AG10803 (cell line): ENCODE measurements at regions not wholly inside any gene's neighbourhood (a gene's known extent, or its start where the extent isn't known, plus 50 kb on each side); places are given as distances from the start of the nearest gene placed in this dataset.

Experiments used
- DNase-seq: peaks from one replicate; pipeline ENCODE4 v3.0.0; 2010; ENCODE audit warnings: low read depth
- H3K4me3 ChIP-seq: 2 replicates; pipeline ENCODE4 v1.5.1; 2011; ENCODE audit warnings: mild to moderate bottlenecking, low read length, control low read depth
- TF ChIP-seq, protein P1 (sequence below): conservative IDR thresholded peaks from 2 replicates; pipeline ENCODE4 v1.5.1; 2011; ENCODE audit warnings: mild to moderate bottlenecking, low read length, control low read depth, inconsistent platforms

DNA sequence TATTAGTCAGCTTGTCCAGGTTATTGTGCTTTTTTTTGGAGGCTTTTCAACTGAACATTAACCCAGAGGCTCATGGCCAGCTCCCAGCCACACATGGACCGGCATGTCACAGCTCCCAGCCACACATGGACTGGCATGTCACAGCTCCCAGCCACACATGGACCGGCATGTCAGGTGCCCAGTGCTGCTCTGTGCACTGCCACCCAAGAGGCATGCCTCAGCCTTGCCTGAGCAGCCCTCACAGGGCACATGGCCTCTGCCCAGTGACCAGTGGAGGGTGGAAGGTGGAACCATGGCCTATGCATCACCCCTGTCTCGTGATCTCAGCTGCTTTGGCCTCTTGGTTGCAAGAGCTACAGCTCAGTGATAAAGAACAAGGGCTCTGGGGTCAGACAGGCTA lies 119.8 kb downstream of the OAT start:
- no peak for DNase-seq
- TF ChIP-seq, protein P1, sequence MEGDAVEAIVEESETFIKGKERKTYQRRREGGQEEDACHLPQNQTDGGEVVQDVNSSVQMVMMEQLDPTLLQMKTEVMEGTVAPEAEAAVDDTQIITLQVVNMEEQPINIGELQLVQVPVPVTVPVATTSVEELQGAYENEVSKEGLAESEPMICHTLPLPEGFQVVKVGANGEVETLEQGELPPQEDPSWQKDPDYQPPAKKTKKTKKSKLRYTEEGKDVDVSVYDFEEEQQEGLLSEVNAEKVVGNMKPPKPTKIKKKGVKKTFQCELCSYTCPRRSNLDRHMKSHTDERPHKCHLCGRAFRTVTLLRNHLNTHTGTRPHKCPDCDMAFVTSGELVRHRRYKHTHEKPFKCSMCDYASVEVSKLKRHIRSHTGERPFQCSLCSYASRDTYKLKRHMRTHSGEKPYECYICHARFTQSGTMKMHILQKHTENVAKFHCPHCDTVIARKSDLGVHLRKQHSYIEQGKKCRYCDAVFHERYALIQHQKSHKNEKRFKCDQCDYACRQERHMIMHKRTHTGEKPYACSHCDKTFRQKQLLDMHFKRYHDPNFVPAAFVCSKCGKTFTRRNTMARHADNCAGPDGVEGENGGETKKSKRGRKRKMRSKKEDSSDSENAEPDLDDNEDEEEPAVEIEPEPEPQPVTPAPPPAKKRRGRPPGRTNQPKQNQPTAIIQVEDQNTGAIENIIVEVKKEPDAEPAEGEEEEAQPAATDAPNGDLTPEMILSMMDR: no peak
- H3K4me3 ChIP-seq: no peak overlapping the region

DNA sequence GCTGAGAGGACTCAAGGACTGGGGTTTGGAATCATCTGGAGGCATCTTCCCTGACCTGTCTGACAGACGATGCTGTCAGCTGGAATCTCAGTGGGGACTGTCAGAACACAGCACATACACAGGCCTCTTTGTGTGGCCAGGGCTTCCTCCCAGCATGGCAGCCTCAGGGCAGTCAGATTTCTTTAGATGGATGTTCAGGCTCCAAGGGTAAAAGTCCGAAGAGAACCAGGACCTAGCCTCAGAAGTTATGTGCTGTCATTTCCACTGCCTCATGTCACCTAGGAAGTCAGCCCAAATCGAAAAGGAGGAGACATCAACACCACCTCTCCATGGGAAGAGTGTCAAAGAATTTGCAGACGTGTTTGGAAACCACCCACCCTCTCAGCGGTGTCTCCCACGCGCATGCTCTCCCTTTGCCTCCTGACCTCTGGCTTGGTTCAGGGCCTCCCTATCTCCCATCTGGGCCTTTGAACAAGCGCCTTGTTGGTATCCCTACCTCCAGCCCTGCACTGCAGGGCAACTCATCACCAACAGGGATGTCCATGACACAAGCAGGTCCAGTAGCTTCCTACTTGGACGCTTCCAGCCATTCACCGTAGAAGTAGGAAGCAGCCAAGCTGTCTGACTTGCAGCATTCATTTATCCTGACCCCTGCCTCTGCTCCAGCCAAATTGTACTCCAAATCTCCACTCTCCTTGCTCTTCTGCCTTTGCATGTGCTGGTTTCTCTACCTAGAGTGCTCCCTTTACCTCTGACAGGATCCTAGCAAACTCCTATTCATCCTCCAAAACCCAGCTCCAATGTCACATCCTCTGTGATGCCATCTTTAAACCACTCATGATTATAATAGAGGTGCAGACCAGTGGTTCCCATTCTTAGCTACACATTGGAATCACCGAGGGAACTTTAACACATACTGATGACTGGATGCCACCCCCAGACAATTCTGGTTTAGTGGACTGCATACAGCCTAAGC lies 121.6 kb downstream of the OAT start:
- DNase-seq: no peak
- TF ChIP-seq, protein P1: no peak
- no peak overlapping the region for H3K4me3 ChIP-seq

DNA sequence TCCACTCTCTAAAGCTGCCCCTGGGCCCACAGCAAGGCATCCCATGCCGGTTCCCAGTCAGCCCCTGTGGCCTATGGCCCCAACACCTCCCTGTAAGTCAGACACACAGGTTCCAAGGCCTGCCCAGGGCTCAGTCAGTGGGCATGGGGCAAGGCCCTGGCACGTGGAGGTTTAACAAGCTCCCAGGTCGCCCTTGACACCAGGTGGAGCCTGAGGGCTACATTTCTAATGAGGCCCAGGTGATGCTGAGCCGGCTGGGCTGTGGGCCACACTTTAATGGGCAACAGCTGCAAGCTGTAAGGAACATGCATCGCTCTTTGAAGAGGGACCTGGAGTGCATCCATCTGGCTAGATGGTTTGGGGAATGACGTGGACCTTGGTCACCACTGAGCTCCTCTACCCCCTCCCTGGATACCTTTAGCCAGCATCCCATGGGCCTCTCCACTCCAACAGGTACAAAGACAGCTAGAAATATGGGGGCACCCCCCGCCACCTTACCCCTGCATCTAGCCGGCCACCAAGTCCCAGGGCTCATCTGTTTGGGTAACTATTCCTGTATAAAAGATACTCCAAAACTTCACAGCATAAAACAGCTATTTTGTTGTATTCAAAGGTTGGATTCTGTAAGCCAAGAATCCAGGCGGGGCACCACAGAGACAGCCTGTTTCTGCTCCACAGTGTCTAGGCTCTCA lies 122.5 kb downstream of the OAT start:
- H3K4me3 ChIP-seq: no peak overlapping the region
- DNase-seq: peak; percentile 69
- TF ChIP-seq, protein P1: peak; percentile 25; the same call in 1 of the 2 replicates

DNA sequence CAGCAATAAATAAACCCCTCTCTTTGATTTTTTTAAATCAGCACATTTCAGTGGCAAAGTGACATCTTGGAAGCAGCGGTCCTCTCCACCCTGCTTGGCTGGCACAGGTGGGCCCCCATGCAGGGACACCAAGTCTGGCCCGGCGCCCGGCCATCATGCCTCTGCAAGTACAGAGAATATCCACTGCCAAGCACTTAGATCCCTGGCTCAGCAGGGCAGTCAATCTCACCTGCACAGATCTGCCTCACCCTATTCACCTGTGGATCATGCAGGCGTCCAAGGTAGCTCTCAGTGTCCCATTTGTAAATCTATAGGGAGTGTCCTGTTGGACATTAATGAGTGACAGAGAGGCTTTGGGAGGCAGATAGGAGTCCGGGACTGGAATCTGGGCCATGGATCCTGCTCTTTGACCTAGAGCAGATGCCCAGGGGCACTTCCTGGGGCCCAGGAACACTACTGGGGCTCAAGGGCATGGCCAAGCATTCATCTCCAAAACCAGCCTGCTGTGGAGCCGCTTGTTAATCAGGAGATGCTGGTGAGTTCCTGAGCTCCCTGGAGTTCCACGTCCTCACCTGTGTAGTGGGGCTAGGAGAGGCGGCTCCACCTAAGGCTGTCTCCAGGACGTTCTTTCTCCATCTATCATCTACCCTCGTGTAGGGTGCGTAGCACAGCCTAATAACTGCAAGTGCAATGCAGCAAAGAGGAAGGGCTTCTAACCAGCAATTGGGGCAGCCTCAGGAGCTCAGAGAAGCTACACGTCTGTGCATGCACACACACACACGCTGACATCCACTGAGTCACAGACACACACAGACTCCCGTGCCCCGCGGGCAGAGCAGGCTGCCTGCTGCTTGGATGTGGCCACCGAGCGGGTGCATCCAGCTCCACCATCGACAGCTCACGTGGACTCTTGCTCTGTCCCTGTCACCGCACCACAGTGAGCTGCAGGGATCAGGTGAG lies 123.6 kb downstream of the OAT start:
- TF ChIP-seq, protein P1: no peak
- no peak for DNase-seq
- no peak overlapping the region for H3K4me3 ChIP-seq

DNA sequence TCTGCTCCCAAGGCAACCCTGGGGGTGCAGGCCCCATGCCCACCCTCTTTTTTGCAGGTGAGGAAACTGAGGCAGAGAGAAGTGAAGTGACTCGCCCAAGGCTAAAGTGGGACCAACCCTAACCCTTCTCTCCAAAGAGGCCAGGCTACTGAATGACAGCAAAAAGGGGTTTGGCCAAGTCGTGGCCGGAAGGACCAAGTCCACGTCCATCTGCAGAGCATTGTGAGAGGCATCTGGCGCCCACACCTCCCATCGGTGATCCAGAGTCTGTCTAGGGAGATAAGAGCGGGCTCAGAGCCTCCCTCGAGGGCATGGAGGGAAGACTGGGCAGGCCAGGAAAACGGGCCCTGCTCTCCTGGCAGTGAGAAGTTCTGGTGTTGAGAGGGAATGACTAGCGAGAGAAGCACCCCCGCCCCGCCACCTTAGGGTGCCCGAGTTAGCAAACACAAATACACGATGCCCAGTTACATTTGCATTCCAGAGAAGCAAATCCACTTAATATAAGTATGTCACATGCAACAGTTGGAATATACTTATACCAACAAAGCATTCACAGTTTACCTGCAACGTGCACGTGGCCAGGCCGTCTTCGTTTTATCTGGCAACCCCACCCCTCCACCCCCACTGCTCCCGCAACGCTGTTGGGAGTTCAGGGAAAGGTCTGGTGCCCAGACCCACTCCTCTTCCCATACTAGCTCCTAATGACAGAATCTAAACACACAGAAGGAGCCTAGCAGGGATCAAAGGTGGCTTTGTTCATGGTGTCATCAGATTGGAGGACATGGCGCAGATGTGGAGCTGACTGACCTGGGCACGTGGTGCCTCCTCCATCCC lies 124.9 kb downstream of the OAT start:
- TF ChIP-seq, protein P1: no peak
- H3K4me3 ChIP-seq: no peak overlapping the region
- no peak for DNase-seq
